ENCODE measurements at regions not wholly inside any gene's neighbourhood (a gene's known extent, or its start where the extent isn't known, plus 50 kb on each side); places are given as distances from the start of the nearest gene placed in this dataset.

DNA sequence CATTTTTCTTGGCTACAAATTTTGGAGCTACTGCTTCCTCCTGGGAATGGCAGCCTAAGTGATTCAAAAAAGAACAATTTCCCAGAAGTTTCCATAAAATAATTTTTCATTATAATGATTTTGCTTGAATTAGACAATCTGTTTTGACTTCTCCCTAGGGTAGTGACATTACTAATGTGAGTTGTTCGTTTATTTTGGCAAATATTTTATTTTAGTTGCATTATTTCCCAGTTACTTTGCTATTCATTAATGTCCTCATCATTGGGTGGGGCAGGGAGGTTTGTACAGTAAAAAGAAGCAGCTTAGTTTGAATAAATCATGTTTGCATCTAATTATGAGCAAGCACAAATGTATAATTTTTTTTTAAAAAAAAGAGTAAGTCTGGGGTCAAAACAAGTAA, 686.6 kb downstream of the ROBO2 start:
- Histone ChIP-seq H3K4me2 (ENCODE audit: control insufficient read depth, extremely low read depth, insufficient read depth, low read depth, low read length) (no peak overlapping the region), H3K36me3 (ENCODE audit: control insufficient read depth in 2 of 2, extremely low read depth in 1 of 2, insufficient read depth in 2 of 2, low read length in 2 of 2) (no peaks in the 10 kb centered on the region), H3K79me2 (ENCODE audit: control insufficient read depth, insufficient read depth, low read length) (no peaks in the 10 kb centered on the region), H2AFZ (ENCODE audit: control insufficient read depth, low read length) (no peak overlapping the region), H3K9me3 (ENCODE audit: control insufficient read depth, low read depth, low read length) (no peaks in the 10 kb centered on the region), H4K20me1 (ENCODE audit: control insufficient read depth, extremely low read depth, insufficient read depth, low read length) (no peaks in the 10 kb centered on the region), H3K9me1 (ENCODE audit: control insufficient read depth, extremely low read depth, insufficient read depth, low read length) (no peaks in the 10 kb centered on the region), H3K4me1 (ENCODE audit: control insufficient read depth, extremely low read depth, insufficient read depth, low read length) (no peaks in the 10 kb centered on the region), H3K9ac (ENCODE audit: control insufficient read depth, extremely low read depth, insufficient read depth, low read length) (no peak overlapping the region), H3K4me3 (ENCODE audit: control insufficient read depth in 2 of 3, extremely low read depth in 1 of 3, insufficient read depth in 2 of 3, low read depth in 1 of 3, low read length in 3 of 3) (no peak overlapping the region), H3K27me3 (ENCODE audit: control insufficient read depth, extremely low read depth, insufficient read depth, low read length) (no peaks in the 10 kb centered on the region), H3K27ac (ENCODE audit: control insufficient read depth, insufficient read depth, low read length) (no peak overlapping the region)
- DNase-seq (ENCODE audit: low read depth, low spot score) (no peak), FAIRE-seq (no peak)
- dilution Hi-C loops (cut with MboI; ENCODE audit: extremely low pct_ligation_motif_present, low sequenced_read_pairs), result no loop called here
- TF ChIP-seq EZH2 (IDR thresholded peaks at IDR 0.05; ENCODE audit: low read length) (no peak), CTCF (optimal IDR thresholded peaks at IDR 0.05 in 1 of 3, IDR thresholded peaks at IDR 0.05 in 1 of 3, conservative IDR thresholded peaks at IDR 0.05 in 1 of 3; ENCODE audit: extremely low read depth in 1 of 3, insufficient read depth in 2 of 3, low read length in 3 of 3) (no peak)

- Histone ChIP-seq H3K36me3 (ENCODE audit: control insufficient read depth in 2 of 2, extremely low read depth in 1 of 2, insufficient read depth in 2 of 2, low read length in 2 of 2) (no peaks in the 10 kb centered on the region), H4K20me1 (ENCODE audit: control insufficient read depth, extremely low read depth, insufficient read depth, low read length) (no peaks in the 10 kb centered on the region), H2AFZ (ENCODE audit: control insufficient read depth, low read length) (no peak overlapping the region), H3K79me2 (ENCODE audit: control insufficient read depth, insufficient read depth, low read length) (no peaks in the 10 kb centered on the region), H3K27ac (ENCODE audit: control insufficient read depth, insufficient read depth, low read length) (no peak overlapping the region), H3K27me3 (ENCODE audit: control insufficient read depth, extremely low read depth, insufficient read depth, low read length) (no peaks in the 10 kb centered on the region), H3K9ac (ENCODE audit: control insufficient read depth, extremely low read depth, insufficient read depth, low read length) (no peak overlapping the region), H3K4me1 (ENCODE audit: control insufficient read depth, extremely low read depth, insufficient read depth, low read length) (no peaks in the 10 kb centered on the region), H3K4me2 (ENCODE audit: control insufficient read depth, extremely low read depth, insufficient read depth, low read depth, low read length) (no peak overlapping the region), H3K4me3 (ENCODE audit: control insufficient read depth in 2 of 3, extremely low read depth in 1 of 3, insufficient read depth in 2 of 3, low read depth in 1 of 3, low read length in 3 of 3) (no peak overlapping the region), H3K9me1 (ENCODE audit: control insufficient read depth, extremely low read depth, insufficient read depth, low read length) (no peaks in the 10 kb centered on the region), H3K9me3 (ENCODE audit: control insufficient read depth, low read depth, low read length) (no peaks in the 10 kb centered on the region)
- FAIRE-seq, result no peak
- TF ChIP-seq EZH2 (IDR thresholded peaks at IDR 0.05; ENCODE audit: low read length) (no peak), CTCF (optimal IDR thresholded peaks at IDR 0.05 in 1 of 3, IDR thresholded peaks at IDR 0.05 in 1 of 3, conservative IDR thresholded peaks at IDR 0.05 in 1 of 3; ENCODE audit: extremely low read depth in 1 of 3, insufficient read depth in 2 of 3, low read length in 3 of 3) (no peak)
- dilution Hi-C loops (cut with MboI; ENCODE audit: extremely low pct_ligation_motif_present, low sequenced_read_pairs), result no loop called here
- no peak for DNase-seq (ENCODE audit: low read depth, low spot score)
These were observed 706.1 kb downstream of the ROBO2 start for GRCh38 chr3:77746048-77746447.

Measured in keratinocyte (primary cell).